IMR-90 (cell line): ENCODE measurements at regions not wholly inside any gene's neighbourhood (a gene's known extent, or its start where the extent isn't known, plus 50 kb on each side); places are given as distances from the start of the nearest gene placed in this dataset.

Experiments used
- CTCF ChIP-seq: conservative IDR thresholded peaks from 2 replicates; pipeline ENCODE4 v1.5.1; 2012; ENCODE audit warnings: mild to moderate bottlenecking, low read depth, low read length, improper control_type of control experiment
- ELK1 ChIP-seq: fragments of 150-350 bp; IDR thresholded peaks from 2 replicates; pipeline ENCODE4 v1.6.1; 2016; ENCODE audit warnings: low read depth, mild to moderate bottlenecking, low read length, moderate library complexity, borderline replicate concordance
- FOS ChIP-seq: fragments of 150-350 bp; IDR thresholded peaks from 2 replicates; pipeline ENCODE4 v1.6.1; 2016; ENCODE audit warnings: low read depth, low read length
- MAZ ChIP-seq: IDR thresholded peaks from 2 replicates; pipeline ENCODE4 v1.6.1; 2012; ENCODE audit warnings: low read depth, mild to moderate bottlenecking, low read length, improper control_type of control experiment, moderate library complexity, borderline replicate concordance
- MXI1 ChIP-seq: IDR thresholded peaks from 2 replicates; pipeline ENCODE4 v1.6.1; 2012; ENCODE audit warnings: low read depth, mild to moderate bottlenecking, low read length, moderate library complexity, borderline replicate concordance
- POLR2A ChIP-seq: IDR thresholded peaks from 2 replicates; pipeline ENCODE4 v1.6.1; 2012; ENCODE audit warnings: mild to moderate bottlenecking, low read depth, low read length
- RAD21 ChIP-seq: IDR thresholded peaks from 2 replicates; pipeline ENCODE4 v1.6.1; 2012; ENCODE audit warnings: low read length, improper control_type of control experiment
- SMC3 ChIP-seq: fragments of 150-350 bp; IDR thresholded peaks from 2 replicates; pipeline ENCODE4 v1.6.1; 2016; ENCODE audit warnings: low read depth, mild to moderate bottlenecking, antibody characterized with exemption, low read length, moderate library complexity

GRCh38 chr5:2137444-2138050, 254.8 kb upstream of the IRX4 start:
- no peak for TF ChIP-seq CTCF
- no peak for TF ChIP-seq FOS
- no peak for TF ChIP-seq MAZ
- TF ChIP-seq POLR2A = no peak
- no peak for TF ChIP-seq SMC3
- TF ChIP-seq ELK1 = no peak
- TF ChIP-seq RAD21 = no peak
- no peak for TF ChIP-seq MXI1
